ENCODE measurements at regions not wholly inside any gene's neighbourhood (a gene's known extent, or its start where the extent isn't known, plus 50 kb on each side); places are given as distances from the start of the nearest gene placed in this dataset.

GRCh38 chr3:25056-25455, 171.5 kb upstream of the CHL1 start:
- TF ChIP-seq, protein P1, sequence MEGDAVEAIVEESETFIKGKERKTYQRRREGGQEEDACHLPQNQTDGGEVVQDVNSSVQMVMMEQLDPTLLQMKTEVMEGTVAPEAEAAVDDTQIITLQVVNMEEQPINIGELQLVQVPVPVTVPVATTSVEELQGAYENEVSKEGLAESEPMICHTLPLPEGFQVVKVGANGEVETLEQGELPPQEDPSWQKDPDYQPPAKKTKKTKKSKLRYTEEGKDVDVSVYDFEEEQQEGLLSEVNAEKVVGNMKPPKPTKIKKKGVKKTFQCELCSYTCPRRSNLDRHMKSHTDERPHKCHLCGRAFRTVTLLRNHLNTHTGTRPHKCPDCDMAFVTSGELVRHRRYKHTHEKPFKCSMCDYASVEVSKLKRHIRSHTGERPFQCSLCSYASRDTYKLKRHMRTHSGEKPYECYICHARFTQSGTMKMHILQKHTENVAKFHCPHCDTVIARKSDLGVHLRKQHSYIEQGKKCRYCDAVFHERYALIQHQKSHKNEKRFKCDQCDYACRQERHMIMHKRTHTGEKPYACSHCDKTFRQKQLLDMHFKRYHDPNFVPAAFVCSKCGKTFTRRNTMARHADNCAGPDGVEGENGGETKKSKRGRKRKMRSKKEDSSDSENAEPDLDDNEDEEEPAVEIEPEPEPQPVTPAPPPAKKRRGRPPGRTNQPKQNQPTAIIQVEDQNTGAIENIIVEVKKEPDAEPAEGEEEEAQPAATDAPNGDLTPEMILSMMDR (IDR thresholded peaks at IDR 0.05), result no peak
- TF ChIP-seq POLR2AphosphoS5 (IDR thresholded peaks at IDR 0.05; ENCODE audit: insufficient read depth in 1 of 2, low read depth in 1 of 2), result no peak
- no peak for TF ChIP-seq POLR2A (IDR thresholded peaks at IDR 0.05)

Measured in vagina (tissue), 2 donors.